Spleen (tissue), 11 donors: ENCODE measurements at regions not wholly inside any gene's neighbourhood (a gene's known extent, or its start where the extent isn't known, plus 50 kb on each side); places are given as distances from the start of the nearest gene placed in this dataset.

Experiments
- DNase-seq: peaks from one replicate; pipeline ENCODE4 v3.0.0-alpha.2; 2020
- H3K27ac ChIP-seq, 8 donors: fragments of 200-600 bp; sonication (generic) in 7 of 8; 1 replicate in 4 of 8; 2 replicates in 4 of 8; pipeline versions ENCODE4 v1.5.0 to v1.8.0; 2016 to 2021; ENCODE audit warnings: inconsistent platforms in 4 of 8, mild to moderate bottlenecking in 4 of 8, moderate library complexity in 1 of 8
- H3K27me3 ChIP-seq, 7 donors: fragments of 200-600 bp; sonication (generic) in 6 of 7; replicated peaks in 1 of 7; 1 replicate in 4 of 7; 2 replicates in 3 of 7; pipeline versions ENCODE4 v1.5.0 to v1.8.0; 2016 to 2021; ENCODE audit warnings: inconsistent platforms in 3 of 7, mild to moderate bottlenecking in 1 of 7
- H3K36me3 ChIP-seq, 6 donors: fragments of 200-600 bp; sonication (generic) in 5 of 6; 1 replicate in 4 of 6; 2 replicates in 2 of 6; pipeline versions ENCODE4 v1.5.0 to v1.8.0; 2016 to 2021; ENCODE audit warnings: inconsistent platforms in 2 of 6
- H3K4me1 ChIP-seq, 6 donors: fragments of 200-600 bp; sonication (generic) in 5 of 6; 1 replicate in 3 of 6; 2 replicates in 3 of 6; pipeline versions ENCODE4 v1.5.0 to v1.8.0; 2016 to 2021; ENCODE audit warnings: inconsistent platforms in 3 of 6
- H3K4me3 ChIP-seq, 8 donors: fragments of 200-600 bp; sonication (generic) in 7 of 8; 1 replicate in 4 of 8; 2 replicates in 4 of 8; pipeline versions ENCODE4 v1.5.0 to v1.8.0; 2016 to 2021; ENCODE audit warnings: inconsistent platforms in 4 of 8, mild to moderate bottlenecking in 4 of 8, moderate library complexity in 2 of 8
- H3K9me3 ChIP-seq, 8 donors: fragments of 200-600 bp; sonication (generic) in 7 of 8; 1 replicate in 4 of 8; 2 replicates in 4 of 8; pipeline versions ENCODE4 v1.5.0 to v1.8.0; 2016 to 2021; ENCODE audit warnings: inconsistent platforms in 4 of 8
- CTCF ChIP-seq, 11 experiments: fragments of 200-600 bp in 7 of 11; fragments of 450-650 bp in 4 of 11; sonication (generic) in 4 of 11; IDR thresholded peaks in 8 of 11; conservative IDR thresholded peaks in 3 of 11; 1 replicate in 7 of 11; 2 replicates in 4 of 11; pipeline versions ENCODE4 v1.4.0 to v1.8.0; 2016 to 2021; ENCODE audit warnings: antibody characterized with exemption in 11 of 11, inconsistent platforms in 4 of 11, mild to moderate bottlenecking in 1 of 11
- POLR2A ChIP-seq, 3 donors: fragments of 450-650 bp; IDR thresholded peaks; one replicate each; pipeline ENCODE4 v1.5.1; 2017; ENCODE audit warnings: antibody characterized with exemption in 3 of 3, mild to moderate bottlenecking in 1 of 3
- POLR2AphosphoS5 ChIP-seq, 3 donors: sonication (generic); formaldehyde crosslinking; IDR thresholded peaks; one replicate each; pipeline ENCODE4 v1.5.1; 2017; ENCODE audit warnings: antibody characterized with exemption in 3 of 3
- whole genome bisulfite sequencing, 5 donors: extraction: QIAGEN DNeasy Blood & Tissue Kit in 3 of 5; methylation state at CpG; one replicate each; pipeline versions ENCODE4 v1.1.5 to v1.1.7; 2013 to 2018; 5-methylcytosine and 5-hydroxymethylcytosine counted together
- intact Hi-C: fragments of 100-400 bp; cut with DNase I; formaldehyde crosslinking; loops from one replicate; pipeline ENCODE4 v1.15.0; 2023; ENCODE audit warnings: low total_unique reads
- donor health status: healthy with polysubstance abuse.
- donor health status: DM: no; HTN: no; CAD: no; lungs with moderate emphysema.
- donor health status: DM: no; HTN: no; CAD: no.
- donor health status: Bipolar disorder and iron deficiency.
- donor health status: healthy.
- donor health status: DM: no; HTN: no; CAD: no.
- donor health status: DM: yes; HTN: yes; CAD: no.

DNA sequence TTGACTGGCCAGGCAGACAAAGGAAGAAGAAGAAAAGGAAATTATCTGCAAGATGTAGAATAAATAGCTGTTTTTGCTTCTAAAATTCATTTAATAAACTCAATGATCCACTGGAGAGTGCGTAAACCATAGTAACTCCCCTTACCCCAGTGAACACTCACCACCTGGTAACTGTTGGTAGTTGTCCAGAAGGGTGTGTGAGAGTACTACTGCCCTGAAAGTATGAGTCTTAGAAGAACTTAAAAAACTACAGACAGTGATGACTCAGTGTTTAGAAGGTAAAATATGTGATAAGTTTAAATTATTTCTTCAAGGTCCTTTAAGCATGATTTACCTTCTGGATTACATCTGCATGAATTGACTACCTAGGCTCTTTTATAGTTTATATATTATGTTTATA is 53.0 kb upstream of the SEMA3A start:
- no peaks in the 10 kb centered on the region for H3K27me3 ChIP-seq
- WGBS, 5 donors: 80 to 100% (median 94%) methylated on average over 1 of the region's 1 CpG
- no peak overlapping the region for H3K27ac ChIP-seq
- no peak overlapping the region for H3K4me3 ChIP-seq
- TF ChIP-seq POLR2AphosphoS5 (IDR thresholded peaks at IDR 0.05) (no peak), CTCF (IDR thresholded peaks at IDR 0.05 in 8 of 11, conservative IDR thresholded peaks at IDR 0.05 in 3 of 11) (no peak), POLR2A (IDR thresholded peaks at IDR 0.05) (no peak)
- no peaks in the 10 kb centered on the region for H3K36me3 ChIP-seq
- peaks cover 0 to 33% (median 26%) of the 10 kb centered on the region in 8 donors for H3K9me3 ChIP-seq
- H3K4me1 ChIP-seq: peaks cover 0 to 8% (median 0%) of the 10 kb centered on the region in 6 donors
- intact Hi-C loops: no loop called here
- no peak for DNase-seq

GRCh38 chr7:84245835-84246234 is 51.2 kb upstream of the SEMA3A start:
- WGBS, 5 donors: 76 to 96% (median 90%) methylated on average over 2 to 5 of the region's 5 CpGs
- peaks cover 0 to 8% (median 0%) of the 10 kb centered on the region in 6 donors for H3K4me1 ChIP-seq
- no peaks in the 10 kb centered on the region for H3K27me3 ChIP-seq
- H3K27ac ChIP-seq: no peak overlapping the region
- TF ChIP-seq POLR2AphosphoS5 (IDR thresholded peaks at IDR 0.05): no peak
- TF ChIP-seq CTCF (IDR thresholded peaks at IDR 0.05 in 8 of 11, conservative IDR thresholded peaks at IDR 0.05 in 3 of 11): no peak
- TF ChIP-seq POLR2A (IDR thresholded peaks at IDR 0.05): no peak
- peak; percentile 54 for DNase-seq
- no peaks in the 10 kb centered on the region for H3K36me3 ChIP-seq
- no peak overlapping the region for H3K4me3 ChIP-seq
- intact Hi-C loops: no loop called here
- peaks cover 0 to 48% (median 36%) of the 10 kb centered on the region in 8 donors for H3K9me3 ChIP-seq
